HG02840 (cell line): ENCODE measurements at regions not wholly inside any gene's neighbourhood (a gene's known extent, or its start where the extent isn't known, plus 50 kb on each side); places are given as distances from the start of the nearest gene placed in this dataset.

ENCODE experiments used
- ATAC-seq: cut with Tn5 transposase; IDR thresholded peaks from one replicate; pipeline ENCODE4 v1.9.1; 2021; ENCODE audit warnings: mild to moderate bottlenecking, moderate library complexity, moderate number of reproducible peaks; ENCODE audit not compliant: unreplicated experiment, low FRiP score

DNA sequence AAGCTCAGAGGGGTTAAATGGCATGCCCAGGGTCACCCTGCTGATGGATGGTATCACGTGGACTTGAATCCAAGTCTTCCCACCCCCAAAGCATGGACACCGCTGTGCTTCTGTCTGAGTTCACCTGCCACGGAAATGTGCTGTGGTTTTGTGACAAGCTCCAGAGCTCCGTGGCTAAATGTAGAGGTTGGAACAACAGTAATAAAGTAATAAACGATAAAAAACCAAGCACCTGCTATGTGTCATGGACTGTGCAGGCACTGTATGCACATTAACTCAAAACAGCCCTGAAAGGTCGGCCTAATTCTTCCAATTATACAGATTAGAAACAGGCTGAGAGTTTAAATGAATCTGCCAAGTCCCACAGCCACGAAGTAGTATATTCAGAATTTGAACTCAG lies 182.1 kb upstream of the NAV2 start:
- no peak for ATAC-seq

DNA sequence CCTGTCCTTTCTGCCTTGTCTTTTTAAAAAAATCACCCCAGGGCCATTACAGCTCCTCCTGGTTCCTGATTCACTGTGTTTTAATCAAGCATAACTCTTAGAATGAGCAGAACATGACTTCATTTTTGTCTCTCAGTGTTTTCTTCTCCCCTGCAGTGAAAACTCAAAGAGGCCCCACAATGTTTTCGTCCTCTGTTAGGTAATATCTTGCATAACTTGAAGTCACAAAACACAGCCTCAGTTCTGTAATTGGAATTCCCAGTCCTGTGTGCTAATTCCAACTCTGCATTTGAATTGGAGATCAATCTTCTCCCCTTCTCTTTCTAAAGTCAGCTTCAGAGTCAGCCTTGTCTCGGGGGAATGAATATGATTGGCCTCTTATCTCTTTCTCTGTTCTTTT lies 186.5 kb upstream of the NAV2 start:
- no peak for ATAC-seq

DNA sequence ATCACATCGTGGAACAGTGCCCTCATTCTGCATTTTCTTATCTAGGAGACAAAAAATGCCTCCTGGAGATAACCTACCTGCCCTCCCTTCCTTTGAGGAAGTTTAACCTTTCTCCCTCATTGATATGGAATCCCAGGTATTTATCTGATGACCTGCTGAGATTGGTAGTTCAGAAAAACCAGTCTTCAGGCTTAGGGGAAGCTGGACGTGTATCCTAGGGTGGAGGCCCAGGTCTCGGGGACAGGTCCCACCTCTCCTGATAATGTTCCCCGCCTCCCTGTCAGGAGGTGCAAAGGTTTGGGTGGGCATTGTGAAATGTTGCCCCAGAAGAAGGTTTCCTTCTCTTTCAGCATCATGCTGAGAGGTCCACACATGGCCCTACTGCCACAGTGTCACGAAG lies 186.9 kb upstream of the NAV2 start:
- no peak for ATAC-seq

DNA sequence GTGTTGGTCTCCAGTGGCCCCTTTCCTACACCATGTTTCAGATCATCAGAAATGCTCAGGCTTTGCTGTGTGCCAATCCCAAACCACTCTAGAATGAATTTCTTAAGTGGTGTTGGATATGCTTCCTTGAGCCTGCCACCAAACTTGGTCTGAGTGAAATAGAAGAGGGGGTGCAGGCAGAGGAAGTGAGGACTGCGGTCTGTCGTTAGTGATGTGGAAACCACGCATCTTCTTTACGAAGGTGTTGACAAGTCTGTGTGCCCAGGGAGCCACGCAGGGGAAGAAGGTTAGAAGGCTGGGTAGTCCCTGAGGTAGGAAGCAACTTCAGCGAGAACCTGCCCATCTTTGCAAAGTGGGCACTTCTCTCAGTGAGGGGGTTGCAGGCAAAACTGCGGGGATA lies 187.4 kb upstream of the NAV2 start:
- no peak for ATAC-seq

GRCh38 chr11:19524171-19524671 lies 188.4 kb upstream of the NAV2 start:
- no peak for ATAC-seq

DNA sequence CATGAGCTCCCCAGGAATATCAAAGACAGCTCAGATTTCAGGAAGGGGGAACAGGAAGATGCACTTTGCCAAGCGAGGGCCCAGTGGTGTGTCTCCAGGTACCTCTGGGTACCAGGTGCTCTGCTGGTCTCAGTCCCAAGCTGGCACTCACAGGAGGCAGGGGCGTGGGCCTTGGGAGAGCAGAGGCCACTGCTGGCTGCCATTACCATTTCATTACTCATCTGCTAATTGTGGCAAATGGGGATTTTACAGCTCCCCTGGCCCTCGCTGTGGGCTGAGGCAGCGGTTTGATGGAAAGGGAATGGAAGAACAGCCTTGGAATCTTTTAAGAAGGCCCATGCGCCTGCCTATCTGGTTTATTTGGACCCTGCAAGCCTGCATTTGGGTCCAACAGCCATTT lies 192.0 kb upstream of the NAV2 start:
- no peak for ATAC-seq

DNA sequence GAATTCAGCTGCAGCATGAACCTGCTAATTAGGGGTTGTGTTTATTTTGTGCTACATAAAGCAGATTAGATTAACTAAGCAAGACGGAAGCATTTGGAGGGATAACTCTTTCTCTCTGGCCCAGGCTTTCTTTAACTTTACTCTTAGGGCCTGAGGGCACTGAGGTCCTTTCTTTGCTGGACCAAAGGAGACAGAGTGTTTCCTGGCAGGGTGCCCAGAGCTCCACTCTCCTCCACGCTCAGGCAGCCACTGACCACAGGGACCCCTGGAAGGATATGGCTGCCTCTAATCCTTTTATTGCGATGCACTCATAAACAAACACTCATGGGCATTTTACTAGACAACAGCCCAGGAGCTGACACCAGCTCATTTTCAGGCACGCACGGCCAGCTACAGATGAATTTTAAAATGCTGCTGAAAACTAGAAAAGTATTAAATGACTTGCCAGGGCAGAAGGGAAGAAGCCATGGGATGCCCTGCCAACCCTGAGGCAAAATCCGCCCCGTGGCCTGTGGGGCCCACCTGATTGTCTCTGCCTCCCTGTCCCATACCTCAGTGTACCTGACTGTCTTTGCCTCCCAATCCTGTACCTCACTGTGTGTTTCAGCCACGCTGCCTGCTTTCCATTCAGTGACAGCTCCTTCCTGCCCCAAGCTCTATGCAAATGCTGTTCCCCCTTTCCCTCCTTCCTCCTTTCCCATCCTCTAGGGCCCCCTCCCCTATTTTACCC lies 192.6 kb upstream of the NAV2 start:
- ATAC-seq, result no peak

- no peak for ATAC-seq
These were observed 193.3 kb upstream of the NAV2 start for GRCh38 chr11:19519353-19519752.

DNA sequence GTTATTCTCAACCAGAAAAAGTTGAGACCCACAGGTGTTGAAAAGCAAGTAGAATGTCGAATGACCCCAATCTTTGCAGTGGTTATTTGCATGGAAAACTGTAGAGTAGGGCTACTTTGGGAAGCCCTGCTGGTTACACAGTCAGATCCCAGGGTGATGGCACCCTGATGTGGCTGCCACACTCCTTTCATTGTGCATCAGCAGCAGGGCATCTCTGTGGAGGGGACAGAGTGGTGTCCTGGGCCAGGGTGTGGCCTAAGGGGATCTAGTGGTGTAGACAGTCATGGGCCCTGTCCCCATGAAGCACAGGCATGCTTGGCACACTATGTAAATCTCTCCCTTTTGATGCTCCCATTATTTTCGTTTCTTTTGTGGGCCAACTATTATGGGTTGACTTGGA lies 199.4 kb upstream of the NAV2 start:
- no peak for ATAC-seq

- no peak for ATAC-seq
These were observed 200.0 kb upstream of the NAV2 start for GRCh38 chr11:19512618-19513017.

GRCh38 chr11:19511413-19512183 lies 201.0 kb upstream of the NAV2 start:
- no peak for ATAC-seq

GRCh38 chr11:19511066-19511412 lies 201.6 kb upstream of the NAV2 start:
- no peak for ATAC-seq

DNA sequence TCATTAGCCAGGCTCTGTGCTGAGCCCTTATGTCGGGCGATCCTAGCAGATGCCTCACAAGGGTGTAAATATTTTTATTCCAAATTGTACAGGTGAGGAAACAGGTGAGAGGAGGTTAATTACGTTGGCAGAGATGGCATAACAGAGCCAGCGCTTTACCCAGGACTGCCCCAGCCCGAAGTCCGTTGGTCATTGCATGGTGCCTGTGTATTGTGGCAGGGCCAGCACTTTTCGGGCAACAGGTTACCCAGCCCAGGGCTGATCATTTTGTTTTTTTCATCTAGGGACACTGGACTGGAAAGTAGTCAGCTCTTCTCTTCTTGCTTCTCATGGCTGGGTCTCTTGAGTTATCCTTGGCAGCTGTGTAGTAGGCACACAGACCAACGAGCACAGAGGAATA lies 202.2 kb upstream of the NAV2 start:
- ATAC-seq, result no peak

DNA sequence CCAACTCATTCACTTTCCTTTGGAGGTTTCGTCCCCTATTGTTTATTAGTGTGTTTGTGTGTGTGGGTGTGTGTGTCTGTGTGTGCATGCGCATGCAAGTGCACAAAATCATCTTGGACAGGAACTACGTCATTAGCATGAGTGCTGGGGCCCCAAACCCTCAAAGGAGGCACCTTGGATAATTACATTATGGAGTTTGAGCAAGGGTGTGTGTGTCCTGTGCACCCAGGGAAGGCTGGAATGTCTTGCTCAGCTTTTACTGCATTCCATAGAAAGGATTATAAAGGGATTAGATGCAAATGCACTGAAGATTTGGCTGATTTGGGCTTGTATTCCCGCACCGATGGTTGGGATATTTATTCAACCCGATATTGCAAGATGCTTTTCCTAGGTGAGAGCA lies 203.4 kb upstream of the NAV2 start:
- no peak for ATAC-seq

DNA sequence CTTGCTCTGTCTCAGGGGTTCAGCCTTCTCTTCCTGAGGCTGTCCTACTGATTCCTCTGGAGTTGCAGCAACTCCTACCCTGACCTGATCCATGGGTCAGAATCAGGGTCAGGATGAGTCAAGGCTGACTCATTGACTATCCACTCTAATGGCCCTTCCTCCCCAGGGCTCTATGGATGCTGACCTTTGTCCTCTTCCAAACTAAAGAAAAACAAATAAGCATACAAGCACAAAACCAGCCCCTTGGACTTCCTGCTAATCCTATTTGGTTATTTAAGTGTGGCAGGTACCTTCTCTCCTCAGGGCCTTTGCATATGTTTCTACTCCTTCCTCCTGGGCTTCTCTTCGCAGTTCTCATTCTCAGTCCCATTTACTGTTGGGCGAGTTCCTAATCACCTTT lies 204.5 kb upstream of the NAV2 start:
- no peak for ATAC-seq

GRCh38 chr11:19506816-19507486 lies 205.7 kb upstream of the NAV2 start:
- no peak for ATAC-seq

GRCh38 chr11:19502691-19503253 lies 209.9 kb upstream of the NAV2 start:
- no peak for ATAC-seq

GRCh38 chr11:19501631-19502030 lies 211.0 kb upstream of the NAV2 start:
- ATAC-seq, result no peak

DNA sequence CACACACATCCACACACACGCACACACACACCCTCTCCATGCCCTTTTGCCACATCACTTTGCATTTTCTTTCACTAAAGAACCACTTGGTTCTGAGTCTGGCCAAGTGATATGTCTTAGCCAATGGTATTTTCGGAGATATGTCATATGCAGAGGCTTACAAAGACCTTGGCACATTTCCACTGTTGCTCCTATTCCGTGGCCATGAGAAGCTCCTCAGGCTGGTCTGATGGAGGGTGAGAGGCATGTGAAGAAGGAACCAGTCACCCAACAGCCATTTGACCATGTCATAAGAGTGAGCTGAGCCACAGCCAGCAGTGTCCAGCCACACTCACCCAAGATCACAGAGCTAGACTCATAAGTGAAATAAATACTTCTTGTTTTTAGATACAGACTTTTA lies 212.6 kb upstream of the NAV2 start:
- ATAC-seq, result no peak

DNA sequence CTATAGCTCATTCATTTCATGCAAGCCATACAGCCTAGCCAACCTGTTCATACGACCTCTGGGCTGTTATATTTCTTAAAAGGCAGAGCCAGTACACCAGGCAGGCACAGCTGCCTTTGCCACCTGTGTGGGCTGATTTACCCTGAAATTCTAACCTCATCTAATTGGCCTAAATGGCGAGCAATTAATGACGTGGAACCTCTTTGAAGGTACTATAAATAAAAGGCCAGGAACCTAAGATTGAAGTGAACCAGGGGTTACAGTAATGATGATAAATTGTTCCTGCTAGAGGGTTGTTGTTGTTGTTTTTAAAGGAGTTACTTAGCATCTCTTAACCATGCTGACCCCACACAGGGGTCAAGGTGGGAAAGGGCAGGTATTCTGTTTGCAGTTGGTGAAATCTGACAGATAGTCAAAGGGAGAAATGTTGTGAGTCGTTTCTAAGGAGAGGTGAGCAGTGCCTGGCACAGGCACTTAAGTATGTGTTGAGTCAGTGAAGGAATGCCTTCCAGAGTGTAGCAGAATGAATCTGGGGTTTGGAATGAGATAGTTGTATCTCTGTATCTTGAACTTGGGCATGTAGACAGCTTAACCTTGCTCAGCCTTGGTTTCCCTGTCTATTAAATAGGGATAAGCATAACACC lies 213.5 kb upstream of the NAV2 start:
- ATAC-seq, result no peak
